ENCODE measurements at regions not wholly inside any gene's neighbourhood (a gene's known extent, or its start where the extent isn't known, plus 50 kb on each side); places are given as distances from the start of the nearest gene placed in this dataset.

GRCh38 chr16:6689643-6690042 is 643.0 kb upstream of the RBFOX1 start:
- no TSS peak for BruUV-seq (replicated peaks)
- Histone ChIP-seq H4K5ac (ENCODE audit: low read depth, low read length) (no peak overlapping the region), H3K79me1 (ENCODE audit: low read depth in 1 of 2, low read length in 2 of 2) (no peaks in the 10 kb centered on the region), H3K4me3 (ENCODE audit: insufficient read depth, low read depth, low read length) (no peak overlapping the region), H3K18ac (ENCODE audit: low read depth, low read length) (no peak overlapping the region), H2AFZ (replicated peaks; ENCODE audit: low read length, poor library complexity) (no peak overlapping the region), H2AK9ac (replicated peaks; ENCODE audit: low read depth, low read length, poor library complexity) (no peak overlapping the region), H2BK15ac (ENCODE audit: low read depth, low read length) (no peak overlapping the region), H4K20me1 (ENCODE audit: insufficient read depth, low read length) (no peaks in the 10 kb centered on the region), H4K91ac (ENCODE audit: insufficient read depth, low read depth, low read length) (no peak overlapping the region), H3K4ac (ENCODE audit: low read depth, low read length) (no peak overlapping the region), H3K27me3 (ENCODE audit: control insufficient read depth, insufficient read depth, low read length) (no peaks in the 10 kb centered on the region), H2BK20ac (ENCODE audit: low read depth, low read length) (no peak overlapping the region), H3K9ac (ENCODE audit: low read depth, low read length) (no peak overlapping the region), H3K36me3 (ENCODE audit: control insufficient read depth, insufficient read depth, low read length) (no peaks in the 10 kb centered on the region), H3K14ac (replicated peaks; ENCODE audit: low read depth, low read length) (no peak overlapping the region), H2BK5ac (ENCODE audit: low read depth, low read length, poor library complexity, severe bottlenecking) (no peak overlapping the region), H3K4me2 (ENCODE audit: low read depth, low read length) (no peak overlapping the region), H3K9me1 (ENCODE audit: insufficient read depth, low read length) (no peaks in the 10 kb centered on the region), H2AK5ac (ENCODE audit: low read depth, low read length) (no peak overlapping the region), H3K27ac (ENCODE audit: insufficient read depth, low read length) (no peak overlapping the region), H3K23ac (ENCODE audit: low read depth, low read length) (no peak overlapping the region), H3K4me1 (ENCODE audit: control insufficient read depth, insufficient read depth, low read length) (no peaks in the 10 kb centered on the region), H4K8ac (ENCODE audit: low read depth in 2 of 2, low read length in 2 of 2) (no peak overlapping the region), H3K56ac (ENCODE audit: extremely low read depth, insufficient read depth, low read length) (no peak overlapping the region), H2BK120ac (ENCODE audit: low read depth, low read length) (no peak overlapping the region), H3K9me3 (ENCODE audit: control insufficient read depth, insufficient read depth, low read length) (peaks cover 9% of the 10 kb centered on the region; the same call in 1 of the 2 replicates)
- ChIA-PET CTCF (no interaction called here), POLR2A (ENCODE audit: unreplicated experiment) (no interaction called here)
- DNase-seq (no peak), ATAC-seq (ENCODE audit: low read depth) (no peak)
- dilution Hi-C loops (cut with HindIII; ENCODE audit: low sequenced_read_pairs, unreplicated experiment) = no loop called here
- in situ Hi-C loops (cut with MboI; ENCODE audit: low sequenced_read_pairs) = no loop called here
- intact Hi-C loops (cut with micrococcal nuclease) = no loop called here
- TF ChIP-seq NFE2L2 (IDR thresholded peaks at IDR 0.05; ENCODE audit: low read depth, low read length) (no peak), CHD1 (IDR thresholded peaks at IDR 0.05; ENCODE audit: low read depth, low read length) (no peak), MAZ (IDR thresholded peaks at IDR 0.05; ENCODE audit: borderline replicate concordance, low read depth, low read length) (no peak), MAFK (IDR thresholded peaks at IDR 0.05; ENCODE audit: low read depth, low read length) (no peak), CTCF (conservative IDR thresholded peaks at IDR 0.05; ENCODE audit: low read depth, low read length) (no peak), POLR2A (IDR thresholded peaks at IDR 0.05; ENCODE audit: low read depth, low read length) (no peak), SMC3 (IDR thresholded peaks at IDR 0.05; ENCODE audit: low read depth, low read length) (no peak), FOS (IDR thresholded peaks at IDR 0.05; ENCODE audit: low read depth, low read length) (no peak), MXI1 (IDR thresholded peaks at IDR 0.05; ENCODE audit: borderline replicate concordance, low read depth, low read length) (no peak), ELK1 (IDR thresholded peaks at IDR 0.05; ENCODE audit: borderline replicate concordance, low read depth, low read length) (no peak), CEBPB (IDR thresholded peaks at IDR 0.05; ENCODE audit: low read depth, low read length) (no peak), RCOR1 (IDR thresholded peaks at IDR 0.05; ENCODE audit: insufficient replicate concordance, low read length) (no peak), RFX5 (IDR thresholded peaks at IDR 0.05; ENCODE audit: low read depth, low read length) (no peak), RAD21 (IDR thresholded peaks at IDR 0.05; ENCODE audit: low read length) (no peak)
- WGBS, 2 experiments (ENCODE audit: extremely low coverage in 2 of 2, insufficient read length in 1 of 2) = no CpG with 5 or more reads among the region's 5 CpGs
